GM12891 (cell line): ENCODE measurements at regions not wholly inside any gene's neighbourhood (a gene's known extent, or its start where the extent isn't known, plus 50 kb on each side); places are given as distances from the start of the nearest gene placed in this dataset.

Experiments used
- DNase-seq: peaks from one replicate; pipeline ENCODE4 v3.0.0; 2011; ENCODE audit warnings: low spot score; ENCODE audit not compliant: insufficient read length
- FAIRE-seq: peaks from 2 replicates; lab custom pipeline; 2011; peaks lifted over from hg19 to GRCh38; lab: Jason Lieb, UNC
- PAX5 ChIP-seq: IDR thresholded peaks from 2 replicates; pipeline ENCODE4 v1.6.1; 2011; ENCODE audit warnings: low read length, moderate library complexity, mild to moderate bottlenecking; ENCODE audit not compliant: insufficient read depth, severe bottlenecking
- POLR2A ChIP-seq: IDR thresholded peaks from 2 replicates; pipeline ENCODE4 v1.6.1; 2011; ENCODE audit warnings: low read depth, low read length, control low read depth
- POLR2AphosphoS5 ChIP-seq: IDR thresholded peaks from 2 replicates; pipeline ENCODE4 v1.6.1; 2011; ENCODE audit warnings: low read depth, low read length, control low read depth
- POU2F2 ChIP-seq: IDR thresholded peaks from 2 replicates; pipeline ENCODE4 v1.6.1; 2011; ENCODE audit warnings: low read depth, mild to moderate bottlenecking, control low read depth, low read length, moderate library complexity
- SPI1 ChIP-seq: IDR thresholded peaks from 2 replicates; pipeline ENCODE4 v1.6.1; 2011; ENCODE audit warnings: low read depth, low read length, control low read depth
- TAF1 ChIP-seq: IDR thresholded peaks from 2 replicates; pipeline ENCODE4 v1.6.1; 2011; ENCODE audit warnings: low read depth, low read length, control low read depth

DNA sequence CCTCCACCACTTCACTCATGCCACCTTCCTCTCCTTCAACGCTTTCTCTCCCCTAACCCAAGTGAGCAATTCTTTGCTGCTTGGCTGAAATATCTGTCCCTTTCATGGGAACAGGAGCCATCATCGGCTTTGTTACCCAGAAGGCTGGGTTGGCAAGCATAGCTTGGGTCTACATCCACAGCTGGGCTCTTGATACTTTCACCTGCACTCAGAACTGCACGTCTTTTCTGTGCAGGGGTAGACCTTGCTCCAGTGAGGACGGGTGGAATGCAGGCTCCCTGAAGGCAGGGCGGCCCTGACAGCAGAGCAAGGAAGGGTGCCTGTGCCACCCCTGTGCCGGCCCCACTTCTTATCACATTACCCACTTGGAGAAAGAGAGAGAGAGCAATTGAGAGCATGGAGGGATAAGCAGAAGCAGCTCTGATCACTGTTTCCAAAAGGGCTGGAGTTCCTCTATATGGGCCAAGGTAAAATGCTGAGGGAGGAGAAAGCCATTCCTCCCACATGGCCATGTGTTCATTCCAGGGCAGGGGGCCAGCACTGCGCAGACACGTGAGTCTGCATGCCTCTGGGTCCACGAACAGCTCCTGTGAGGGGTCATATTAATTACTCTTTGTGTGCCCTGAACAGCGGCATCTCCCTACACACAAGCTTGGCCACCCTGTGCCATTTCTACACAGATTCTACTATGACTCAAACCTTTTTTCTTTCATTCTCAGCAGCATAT, 181.8 kb downstream of the BUD13 start:
- FAIRE-seq (no peak), DNase-seq (no peak)
- TF ChIP-seq PAX5 (no peak), POLR2AphosphoS5 (no peak), TAF1 (no peak), SPI1 (no peak), POLR2A (no peak), POU2F2 (no peak)

- DNase-seq (no peak), FAIRE-seq (no peak)
- TF ChIP-seq PAX5 (no peak), POLR2AphosphoS5 (no peak)
Observed at GRCh38 chr11:116589402-116589801, 183.4 kb downstream of the BUD13 start.

- FAIRE-seq (no peak), DNase-seq (no peak)
- TF ChIP-seq POLR2A = no peak
Observed at GRCh38 chr11:116586392-116586791, 186.4 kb downstream of the BUD13 start.

GRCh38 chr11:116582571-116582970, 190.2 kb downstream of the BUD13 start:
- TF ChIP-seq PAX5 (no peak), POU2F2 (no peak), POLR2AphosphoS5 (no peak), TAF1 (no peak), SPI1 (no peak), POLR2A (no peak)
- FAIRE-seq (no peak), DNase-seq (no peak)

DNA sequence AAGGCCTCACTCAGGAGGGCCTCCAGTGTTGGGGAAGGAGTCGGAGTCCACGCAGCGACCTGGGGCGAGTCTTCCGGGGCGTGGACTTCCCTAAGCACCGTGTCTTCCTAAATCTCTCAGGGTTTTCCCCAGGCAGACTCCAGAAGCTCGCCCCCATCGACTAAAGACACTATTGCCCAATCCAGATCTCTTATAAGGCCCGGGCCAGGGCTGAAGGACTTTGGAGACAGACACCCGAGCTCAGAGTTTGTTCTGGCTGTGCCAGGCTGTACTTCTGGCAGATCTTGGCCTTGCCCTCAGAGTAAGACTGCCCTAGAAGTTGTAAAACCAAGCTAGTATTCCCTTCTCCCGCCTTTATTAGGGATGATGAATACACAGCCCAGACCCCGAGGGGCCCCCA, 191.4 kb downstream of the BUD13 start:
- DNase-seq (no peak), FAIRE-seq (no peak)
- TF ChIP-seq POLR2AphosphoS5 = no peak
- no peak for TF ChIP-seq TAF1
- TF ChIP-seq PAX5 = no peak
- TF ChIP-seq SPI1 = no peak
- no peak for TF ChIP-seq POLR2A
- no peak for TF ChIP-seq POU2F2

GRCh38 chr11:116580799-116581198, 192.0 kb downstream of the BUD13 start:
- TF ChIP-seq SPI1 = no peak
- no peak for TF ChIP-seq PAX5
- TF ChIP-seq POLR2AphosphoS5 = no peak
- no peak for TF ChIP-seq POLR2A
- no peak for TF ChIP-seq TAF1
- no peak for TF ChIP-seq POU2F2
- DNase-seq (no peak), FAIRE-seq (no peak)

- TF ChIP-seq POLR2A (no peak), PAX5 (no peak), POU2F2 (no peak), POLR2AphosphoS5 (no peak), TAF1 (no peak), SPI1 (no peak)
- no peak for FAIRE-seq
- peak; percentile 23 for DNase-seq
Observed at GRCh38 chr11:116579857-116580727, 192.7 kb downstream of the BUD13 start.

DNA sequence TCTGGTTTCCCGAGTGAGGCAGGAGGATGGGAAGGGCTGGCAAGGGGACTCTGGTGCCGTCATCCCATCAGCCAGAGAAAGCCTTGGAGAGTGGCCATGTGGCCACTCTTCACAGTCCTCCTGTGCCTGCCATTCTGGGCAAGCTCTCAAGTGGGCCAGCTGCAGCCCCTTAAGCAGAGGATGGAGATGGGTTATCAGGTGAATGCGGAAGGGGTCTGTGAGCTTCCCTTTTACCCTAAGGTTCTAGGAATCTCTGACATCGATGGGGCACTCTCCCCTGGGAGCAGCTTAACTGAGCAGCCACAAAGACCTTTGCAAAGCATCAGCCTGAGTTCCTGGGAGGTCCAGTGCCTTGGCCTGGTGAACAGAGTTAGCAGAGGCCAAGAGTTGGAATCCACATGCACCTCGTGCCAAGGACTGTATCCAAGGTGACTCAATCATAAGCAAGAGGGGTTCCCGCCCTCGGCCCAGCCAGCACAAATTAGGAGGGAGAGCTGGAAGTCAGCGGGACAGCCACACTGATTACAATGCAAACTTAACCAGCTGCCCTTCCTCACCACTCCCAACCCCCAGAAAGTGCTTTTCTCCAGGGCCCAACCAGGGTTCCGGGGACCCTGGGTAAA, 193.6 kb downstream of the BUD13 start:
- DNase-seq (no peak), FAIRE-seq (no peak)
- TF ChIP-seq POLR2A (no peak), SPI1 (no peak), TAF1 (no peak), POLR2AphosphoS5 (no peak), PAX5 (no peak), POU2F2 (no peak)

- FAIRE-seq (no peak), DNase-seq (no peak)
- TF ChIP-seq PAX5 = no peak
- no peak for TF ChIP-seq SPI1
- TF ChIP-seq POLR2A = no peak
- TF ChIP-seq POU2F2 = no peak
Observed at GRCh38 chr11:116577956-116578355, 194.8 kb downstream of the BUD13 start.

GRCh38 chr11:116577273-116577672, 195.5 kb downstream of the BUD13 start:
- DNase-seq (no peak), FAIRE-seq (no peak)
- TF ChIP-seq POLR2A (no peak), SPI1 (no peak), POU2F2 (no peak), PAX5 (no peak), TAF1 (no peak), POLR2AphosphoS5 (no peak)
